ENCODE measurements at regions not wholly inside any gene's neighbourhood (a gene's known extent, or its start where the extent isn't known, plus 50 kb on each side); places are given as distances from the start of the nearest gene placed in this dataset.

DNA sequence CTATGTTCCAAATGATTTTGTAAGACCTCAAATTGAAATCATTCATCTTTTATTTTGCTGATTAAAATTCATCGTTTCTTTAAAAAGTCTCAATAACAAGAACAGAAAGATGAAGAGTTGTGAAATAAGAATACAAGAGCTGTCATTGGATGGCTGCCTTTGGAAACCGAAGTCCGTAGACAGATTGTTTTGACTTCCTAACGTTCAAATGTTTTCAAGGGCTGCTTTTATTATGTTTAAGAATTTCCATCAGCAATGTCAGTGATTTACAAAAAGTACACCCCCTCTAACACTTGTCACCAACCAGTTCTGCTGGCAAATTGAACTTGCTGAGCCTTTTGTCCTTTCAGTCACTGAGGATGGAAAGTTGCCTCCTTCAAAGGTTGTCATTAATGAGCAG is 89.6 kb downstream of the KCNE4 start (continued):
- TF ChIP-seq, protein P1, sequence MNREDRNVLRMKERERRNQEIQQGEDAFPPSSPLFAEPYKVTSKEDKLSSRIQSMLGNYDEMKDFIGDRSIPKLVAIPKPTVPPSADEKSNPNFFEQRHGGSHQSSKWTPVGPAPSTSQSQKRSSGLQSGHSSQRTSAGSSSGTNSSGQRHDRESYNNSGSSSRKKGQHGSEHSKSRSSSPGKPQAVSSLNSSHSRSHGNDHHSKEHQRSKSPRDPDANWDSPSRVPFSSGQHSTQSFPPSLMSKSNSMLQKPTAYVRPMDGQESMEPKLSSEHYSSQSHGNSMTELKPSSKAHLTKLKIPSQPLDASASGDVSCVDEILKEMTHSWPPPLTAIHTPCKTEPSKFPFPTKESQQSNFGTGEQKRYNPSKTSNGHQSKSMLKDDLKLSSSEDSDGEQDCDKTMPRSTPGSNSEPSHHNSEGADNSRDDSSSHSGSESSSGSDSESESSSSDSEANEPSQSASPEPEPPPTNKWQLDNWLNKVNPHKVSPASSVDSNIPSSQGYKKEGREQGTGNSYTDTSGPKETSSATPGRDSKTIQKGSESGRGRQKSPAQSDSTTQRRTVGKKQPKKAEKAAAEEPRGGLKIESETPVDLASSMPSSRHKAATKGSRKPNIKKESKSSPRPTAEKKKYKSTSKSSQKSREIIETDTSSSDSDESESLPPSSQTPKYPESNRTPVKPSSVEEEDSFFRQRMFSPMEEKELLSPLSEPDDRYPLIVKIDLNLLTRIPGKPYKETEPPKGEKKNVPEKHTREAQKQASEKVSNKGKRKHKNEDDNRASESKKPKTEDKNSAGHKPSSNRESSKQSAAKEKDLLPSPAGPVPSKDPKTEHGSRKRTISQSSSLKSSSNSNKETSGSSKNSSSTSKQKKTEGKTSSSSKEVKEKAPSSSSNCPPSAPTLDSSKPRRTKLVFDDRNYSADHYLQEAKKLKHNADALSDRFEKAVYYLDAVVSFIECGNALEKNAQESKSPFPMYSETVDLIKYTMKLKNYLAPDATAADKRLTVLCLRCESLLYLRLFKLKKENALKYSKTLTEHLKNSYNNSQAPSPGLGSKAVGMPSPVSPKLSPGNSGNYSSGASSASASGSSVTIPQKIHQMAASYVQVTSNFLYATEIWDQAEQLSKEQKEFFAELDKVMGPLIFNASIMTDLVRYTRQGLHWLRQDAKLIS (CRISPR knock-in tag; IDR thresholded peaks at IDR 0.05; ENCODE audit: borderline replicate concordance), result no peak
- TF ChIP-seq NFATC4 (CRISPR knock-in tag; IDR thresholded peaks at IDR 0.05), result no peak
- TF ChIP-seq, protein P2, sequence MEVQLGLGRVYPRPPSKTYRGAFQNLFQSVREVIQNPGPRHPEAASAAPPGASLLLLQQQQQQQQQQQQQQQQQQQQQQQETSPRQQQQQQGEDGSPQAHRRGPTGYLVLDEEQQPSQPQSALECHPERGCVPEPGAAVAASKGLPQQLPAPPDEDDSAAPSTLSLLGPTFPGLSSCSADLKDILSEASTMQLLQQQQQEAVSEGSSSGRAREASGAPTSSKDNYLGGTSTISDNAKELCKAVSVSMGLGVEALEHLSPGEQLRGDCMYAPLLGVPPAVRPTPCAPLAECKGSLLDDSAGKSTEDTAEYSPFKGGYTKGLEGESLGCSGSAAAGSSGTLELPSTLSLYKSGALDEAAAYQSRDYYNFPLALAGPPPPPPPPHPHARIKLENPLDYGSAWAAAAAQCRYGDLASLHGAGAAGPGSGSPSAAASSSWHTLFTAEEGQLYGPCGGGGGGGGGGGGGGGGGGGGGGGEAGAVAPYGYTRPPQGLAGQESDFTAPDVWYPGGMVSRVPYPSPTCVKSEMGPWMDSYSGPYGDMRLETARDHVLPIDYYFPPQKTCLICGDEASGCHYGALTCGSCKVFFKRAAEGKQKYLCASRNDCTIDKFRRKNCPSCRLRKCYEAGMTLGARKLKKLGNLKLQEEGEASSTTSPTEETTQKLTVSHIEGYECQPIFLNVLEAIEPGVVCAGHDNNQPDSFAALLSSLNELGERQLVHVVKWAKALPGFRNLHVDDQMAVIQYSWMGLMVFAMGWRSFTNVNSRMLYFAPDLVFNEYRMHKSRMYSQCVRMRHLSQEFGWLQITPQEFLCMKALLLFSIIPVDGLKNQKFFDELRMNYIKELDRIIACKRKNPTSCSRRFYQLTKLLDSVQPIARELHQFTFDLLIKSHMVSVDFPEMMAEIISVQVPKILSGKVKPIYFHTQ (CRISPR knock-in tag; IDR thresholded peaks at IDR 0.05), result no peak

DNA sequence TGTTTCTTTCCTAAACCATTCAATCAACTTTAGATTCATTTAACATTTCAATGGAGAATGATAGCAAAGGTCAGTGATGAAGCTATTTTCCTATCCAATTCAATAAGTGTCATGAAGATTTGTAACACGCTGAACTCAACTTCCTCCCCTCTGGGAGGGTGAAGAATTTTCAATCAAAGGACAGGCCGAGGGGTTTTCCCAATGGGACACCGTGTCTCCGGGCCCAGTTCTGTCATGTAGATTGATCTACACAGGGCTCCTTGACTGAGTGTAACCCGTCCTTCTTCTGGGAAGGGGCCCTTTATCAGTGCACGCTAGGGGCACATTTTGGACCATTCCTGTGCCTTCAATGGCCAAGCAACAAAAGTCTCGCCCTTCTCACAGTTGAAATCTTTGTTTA is 90.1 kb downstream of the KCNE4 start:
- DNase-seq (ENCODE audit: low spot score) (no peak), ATAC-seq (peak; percentile 39; the same call in 1 of the 2 replicates)
- Mint-ChIP-seq H3K27me3 (ENCODE audit: low read depth) (no peaks in the 10 kb centered on the region), H3K9me3 (no peaks in the 10 kb centered on the region), H3K4me1 (peaks cover 13% of the 10 kb centered on the region), H3K4me3 (no peak overlapping the region), H3K36me3 (no peaks in the 10 kb centered on the region), H3K27ac (no peak overlapping the region)
- POLR2A ChIA-PET, result no interaction called here
- TF ChIP-seq, protein P3, sequence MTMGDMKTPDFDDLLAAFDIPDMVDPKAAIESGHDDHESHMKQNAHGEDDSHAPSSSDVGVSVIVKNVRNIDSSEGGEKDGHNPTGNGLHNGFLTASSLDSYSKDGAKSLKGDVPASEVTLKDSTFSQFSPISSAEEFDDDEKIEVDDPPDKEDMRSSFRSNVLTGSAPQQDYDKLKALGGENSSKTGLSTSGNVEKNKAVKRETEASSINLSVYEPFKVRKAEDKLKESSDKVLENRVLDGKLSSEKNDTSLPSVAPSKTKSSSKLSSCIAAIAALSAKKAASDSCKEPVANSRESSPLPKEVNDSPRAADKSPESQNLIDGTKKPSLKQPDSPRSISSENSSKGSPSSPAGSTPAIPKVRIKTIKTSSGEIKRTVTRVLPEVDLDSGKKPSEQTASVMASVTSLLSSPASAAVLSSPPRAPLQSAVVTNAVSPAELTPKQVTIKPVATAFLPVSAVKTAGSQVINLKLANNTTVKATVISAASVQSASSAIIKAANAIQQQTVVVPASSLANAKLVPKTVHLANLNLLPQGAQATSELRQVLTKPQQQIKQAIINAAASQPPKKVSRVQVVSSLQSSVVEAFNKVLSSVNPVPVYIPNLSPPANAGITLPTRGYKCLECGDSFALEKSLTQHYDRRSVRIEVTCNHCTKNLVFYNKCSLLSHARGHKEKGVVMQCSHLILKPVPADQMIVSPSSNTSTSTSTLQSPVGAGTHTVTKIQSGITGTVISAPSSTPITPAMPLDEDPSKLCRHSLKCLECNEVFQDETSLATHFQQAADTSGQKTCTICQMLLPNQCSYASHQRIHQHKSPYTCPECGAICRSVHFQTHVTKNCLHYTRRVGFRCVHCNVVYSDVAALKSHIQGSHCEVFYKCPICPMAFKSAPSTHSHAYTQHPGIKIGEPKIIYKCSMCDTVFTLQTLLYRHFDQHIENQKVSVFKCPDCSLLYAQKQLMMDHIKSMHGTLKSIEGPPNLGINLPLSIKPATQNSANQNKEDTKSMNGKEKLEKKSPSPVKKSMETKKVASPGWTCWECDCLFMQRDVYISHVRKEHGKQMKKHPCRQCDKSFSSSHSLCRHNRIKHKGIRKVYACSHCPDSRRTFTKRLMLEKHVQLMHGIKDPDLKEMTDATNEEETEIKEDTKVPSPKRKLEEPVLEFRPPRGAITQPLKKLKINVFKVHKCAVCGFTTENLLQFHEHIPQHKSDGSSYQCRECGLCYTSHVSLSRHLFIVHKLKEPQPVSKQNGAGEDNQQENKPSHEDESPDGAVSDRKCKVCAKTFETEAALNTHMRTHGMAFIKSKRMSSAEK (CRISPR knock-in tag; IDR thresholded peaks at IDR 0.05; ENCODE audit: borderline replicate concordance), result no peak
- CTCF ChIA-PET, result no interaction called here

DNA sequence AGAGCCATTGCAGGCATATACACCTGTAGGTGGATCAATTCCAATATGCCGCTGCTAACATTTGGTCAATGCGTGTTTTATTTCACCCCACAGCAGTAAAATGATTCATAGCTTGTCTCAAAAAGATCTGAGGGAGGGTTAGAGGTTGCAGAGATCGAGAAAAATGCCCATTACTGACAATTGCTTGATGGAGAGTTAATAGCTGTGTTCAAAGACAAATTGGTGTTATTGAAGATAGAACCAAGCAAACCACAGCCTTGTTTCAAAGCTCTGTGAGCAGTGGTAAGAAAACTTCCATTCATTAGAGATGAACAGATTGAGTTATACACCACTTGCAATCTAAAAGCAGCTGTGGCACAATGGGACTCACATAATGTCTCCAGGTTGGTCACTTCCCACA is 95.4 kb downstream of the KCNE4 start:
- peaks cover 1% of the 10 kb centered on the region; the same call in 1 of the 2 replicates for H3K4me1 Mint-ChIP-seq
- DNase-seq (ENCODE audit: low spot score) (no peak), ATAC-seq (no peak)
- ChIA-PET CTCF (no interaction called here), POLR2A (no interaction called here)
- peaks cover 9% of the 10 kb centered on the region for H3K9me3 Mint-ChIP-seq
- no peak overlapping the region for H3K27ac Mint-ChIP-seq
- no peaks in the 10 kb centered on the region for H3K36me3 Mint-ChIP-seq
- no peaks in the 10 kb centered on the region; the same call in 1 of the 2 replicates for H3K27me3 Mint-ChIP-seq (ENCODE audit: low read depth)
- H3K4me3 Mint-ChIP-seq, result no peak overlapping the region
- TF ChIP-seq PRRX2 (CRISPR knock-in tag; IDR thresholded peaks at IDR 0.05), result no peak
- TF ChIP-seq SMAD3 (CRISPR knock-in tag; IDR thresholded peaks at IDR 0.05; ENCODE audit: borderline replicate concordance), result no peak
- TF ChIP-seq NFYB (CRISPR knock-in tag; conservative IDR thresholded peaks at IDR 0.05; ENCODE audit: low read depth), result no peak
- no peak for TF ChIP-seq KAT7 (CRISPR knock-in tag; IDR thresholded peaks at IDR 0.05; ENCODE audit: borderline replicate concordance)
- TF ChIP-seq GABPB1 (CRISPR knock-in tag; IDR thresholded peaks at IDR 0.05), result no peak
- TF ChIP-seq, protein P4, sequence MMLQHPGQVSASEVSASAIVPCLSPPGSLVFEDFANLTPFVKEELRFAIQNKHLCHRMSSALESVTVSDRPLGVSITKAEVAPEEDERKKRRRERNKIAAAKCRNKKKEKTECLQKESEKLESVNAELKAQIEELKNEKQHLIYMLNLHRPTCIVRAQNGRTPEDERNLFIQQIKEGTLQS (CRISPR knock-in tag; conservative IDR thresholded peaks at IDR 0.05), result no peak
